ENCODE measurements at regions not wholly inside any gene's neighbourhood (a gene's known extent, or its start where the extent isn't known, plus 50 kb on each side); places are given as distances from the start of the nearest gene placed in this dataset.
A peak's percentile ranks its signal among the peaks of the same experiment; 100 is the strongest.

DNA sequence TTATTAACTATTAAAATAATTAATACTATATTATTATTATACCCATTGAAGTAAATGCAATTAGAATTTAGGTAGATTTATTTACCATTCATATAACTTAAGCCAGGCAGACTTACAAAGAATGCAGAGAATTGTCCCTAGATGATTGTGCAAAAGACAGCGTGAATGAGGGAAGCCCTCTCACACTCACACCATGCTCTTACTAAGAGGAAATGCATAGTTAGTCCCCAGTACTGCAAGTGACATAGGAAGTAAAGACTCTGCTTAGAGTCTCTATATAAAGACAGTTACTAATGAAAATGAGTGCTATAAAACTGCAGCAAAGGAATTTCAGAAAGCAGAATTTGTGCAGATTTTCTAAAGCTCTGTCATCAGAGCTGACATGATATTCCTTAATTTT is 270.4 kb downstream of the ZBBX start:
- Histone ChIP-seq H3K27ac (no peak overlapping the region), H3K27me3 (no peaks in the 10 kb centered on the region), H3K9ac (no peak overlapping the region), H3K4me2 (no peak overlapping the region), H3K9me3 (no peaks in the 10 kb centered on the region), H4K20me1 (no peaks in the 10 kb centered on the region), H3K4me1 (peaks cover 5% of the 10 kb centered on the region; the same call in 1 of the 2 replicates), H3K4me3 (no peak overlapping the region), H3K36me3 (no peaks in the 10 kb centered on the region)
- no peak for TF ChIP-seq Cebpa-rat (IDR thresholded peaks at IDR 0.05)

DNA sequence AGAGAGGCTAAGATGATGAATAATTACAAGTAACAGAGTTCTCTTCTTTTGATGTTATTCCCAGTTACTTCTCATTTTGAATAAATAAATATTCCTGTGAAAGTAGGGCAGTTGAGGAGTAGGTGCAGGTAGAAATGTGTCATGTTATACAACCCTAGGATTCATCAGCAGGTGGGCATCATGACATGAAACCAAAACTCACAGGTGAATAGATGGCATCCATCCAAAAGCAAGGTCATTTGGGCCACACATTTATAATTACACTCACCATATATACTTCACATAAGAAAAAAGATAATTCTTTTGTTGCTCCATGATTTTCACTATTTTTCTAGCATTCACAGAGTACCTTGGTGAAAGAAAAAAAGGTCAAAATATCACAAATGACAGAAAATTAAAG is 273.6 kb downstream of the ZBBX start:
- H3K36me3 ChIP-seq: no peaks in the 10 kb centered on the region
- no peaks in the 10 kb centered on the region for H3K9me3 ChIP-seq
- H4K20me1 ChIP-seq: no peaks in the 10 kb centered on the region
- TF ChIP-seq Cebpa-rat (IDR thresholded peaks at IDR 0.05): no peak
- no peak overlapping the region for H3K4me2 ChIP-seq
- no peaks in the 10 kb centered on the region for H3K27me3 ChIP-seq
- no peak overlapping the region for H3K27ac ChIP-seq
- no peak overlapping the region for H3K4me3 ChIP-seq
- H3K9ac ChIP-seq: no peak overlapping the region
- no peaks in the 10 kb centered on the region for H3K4me1 ChIP-seq

DNA sequence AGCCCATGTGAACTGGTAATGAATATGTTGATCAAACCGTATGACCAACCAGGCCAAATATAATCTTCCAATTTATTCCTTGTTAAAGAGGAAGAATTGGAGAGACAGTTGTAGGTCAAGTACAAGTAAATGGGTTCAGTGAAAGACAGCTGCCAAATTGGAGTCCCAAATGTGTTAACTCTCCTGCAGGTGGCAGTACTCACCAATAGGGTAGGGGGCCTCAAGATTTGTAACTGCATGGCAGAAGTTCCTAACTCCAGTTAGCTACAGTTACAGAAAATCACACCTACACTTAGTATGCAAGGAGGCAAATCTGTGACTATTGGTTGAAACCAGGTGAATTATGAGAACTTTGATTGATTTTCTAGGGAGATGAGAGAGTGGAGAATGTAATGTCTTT is 278.0 kb downstream of the ZBBX start:
- no peaks in the 10 kb centered on the region for H3K9me3 ChIP-seq
- H3K4me1 ChIP-seq: no peaks in the 10 kb centered on the region
- H3K4me2 ChIP-seq: no peak overlapping the region
- no peaks in the 10 kb centered on the region for H3K36me3 ChIP-seq
- H4K20me1 ChIP-seq: no peaks in the 10 kb centered on the region
- H3K4me3 ChIP-seq: no peak overlapping the region
- TF ChIP-seq Cebpa-rat (IDR thresholded peaks at IDR 0.05): no peak
- H3K27ac ChIP-seq: no peak overlapping the region
- no peaks in the 10 kb centered on the region for H3K27me3 ChIP-seq
- H3K9ac ChIP-seq: no peak overlapping the region

DNA sequence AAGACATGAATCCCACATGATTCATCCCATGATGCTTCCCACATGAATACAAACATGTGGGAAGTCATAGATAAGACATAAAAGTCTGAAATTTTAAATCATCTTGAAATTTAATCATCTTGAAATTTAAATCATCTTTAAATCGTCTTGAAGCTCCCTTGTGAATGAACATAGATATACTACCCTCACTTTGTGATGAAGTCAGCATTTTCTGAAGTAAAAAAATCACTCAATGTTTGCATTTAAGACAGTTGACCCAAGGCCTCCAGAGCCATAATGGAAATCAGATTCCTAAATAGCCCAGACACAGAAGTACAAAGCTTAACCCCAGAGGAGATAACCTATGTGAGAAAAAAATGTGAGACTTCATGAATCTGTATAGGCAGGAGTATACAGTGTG is 279.4 kb downstream of the ZBBX start:
- H3K9me3 ChIP-seq: no peaks in the 10 kb centered on the region
- no peak overlapping the region for H3K4me2 ChIP-seq
- H3K9ac ChIP-seq: no peak overlapping the region
- TF ChIP-seq Cebpa-rat (IDR thresholded peaks at IDR 0.05): no peak
- H4K20me1 ChIP-seq: no peaks in the 10 kb centered on the region
- no peaks in the 10 kb centered on the region for H3K4me1 ChIP-seq
- H3K4me3 ChIP-seq: no peak overlapping the region
- no peak overlapping the region for H3K27ac ChIP-seq
- H3K36me3 ChIP-seq: no peaks in the 10 kb centered on the region
- no peaks in the 10 kb centered on the region for H3K27me3 ChIP-seq

DNA sequence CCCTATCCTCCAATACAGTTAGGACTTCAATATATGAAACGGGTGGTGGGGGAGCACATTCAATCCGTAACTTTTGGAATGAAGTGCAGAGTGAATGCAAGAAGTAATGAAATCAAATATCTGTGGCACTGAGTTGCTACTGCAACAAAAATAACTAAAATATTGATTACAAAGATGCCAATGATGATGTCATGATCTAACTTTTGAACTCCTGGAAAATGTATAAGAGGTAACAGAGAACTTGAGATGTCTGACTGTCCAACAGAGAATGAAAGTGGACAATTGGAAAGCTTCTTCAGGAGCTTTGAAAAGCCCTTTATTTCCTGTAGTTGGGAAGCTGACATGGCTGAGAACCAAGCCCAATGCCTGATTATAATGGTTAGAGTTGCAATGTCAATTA is 279.9 kb downstream of the ZBBX start:
- H3K4me1 ChIP-seq: no peaks in the 10 kb centered on the region
- no peak overlapping the region for H3K9ac ChIP-seq
- no peak overlapping the region for H3K4me2 ChIP-seq
- TF ChIP-seq Cebpa-rat (IDR thresholded peaks at IDR 0.05): no peak
- no peak overlapping the region for H3K4me3 ChIP-seq
- H3K27ac ChIP-seq: no peak overlapping the region
- no peaks in the 10 kb centered on the region for H4K20me1 ChIP-seq
- H3K36me3 ChIP-seq: no peaks in the 10 kb centered on the region
- H3K9me3 ChIP-seq: no peaks in the 10 kb centered on the region
- H3K27me3 ChIP-seq: no peaks in the 10 kb centered on the region

DNA sequence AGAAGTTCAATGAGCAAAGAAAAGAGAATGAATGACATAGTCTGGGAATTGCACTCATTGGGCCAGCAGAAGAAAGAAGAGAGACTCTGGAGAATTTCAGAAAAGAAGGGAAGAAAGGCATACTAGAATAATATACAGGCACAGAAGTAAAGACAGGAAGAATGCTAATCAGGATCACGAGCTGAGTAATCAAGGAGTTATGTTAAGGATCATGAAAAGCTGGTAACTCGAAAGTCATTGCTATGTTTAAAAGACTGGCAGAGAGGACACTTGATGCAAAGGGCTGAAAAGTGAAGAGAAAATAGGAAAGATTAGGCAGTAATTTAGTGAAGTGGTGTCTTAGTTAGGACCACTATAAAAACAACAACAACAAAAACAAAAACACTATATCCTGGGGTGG is 284.1 kb downstream of the ZBBX start:
- no peaks in the 10 kb centered on the region for H3K27me3 ChIP-seq
- H3K4me2 ChIP-seq: no peak overlapping the region
- no peaks in the 10 kb centered on the region for H4K20me1 ChIP-seq

DNA sequence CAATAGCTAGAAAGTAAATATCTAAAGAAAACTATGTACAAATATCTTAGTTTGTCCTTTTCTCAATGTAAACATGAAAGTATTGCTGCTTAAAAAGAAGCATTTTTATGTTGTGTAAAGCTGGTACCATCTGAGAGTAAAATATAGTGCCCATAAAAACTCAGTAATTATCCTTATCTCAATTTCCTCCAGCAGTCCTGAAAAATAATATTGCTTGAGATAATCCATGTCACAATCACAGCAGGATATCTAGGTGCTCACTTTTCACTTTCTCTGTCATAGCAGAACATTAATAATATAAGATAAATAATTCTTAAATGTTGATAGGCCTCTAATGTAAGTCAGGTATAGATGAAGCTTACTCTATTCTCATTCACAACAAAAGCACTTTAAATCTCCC is 285.5 kb downstream of the ZBBX start:
- H3K4me2 ChIP-seq: no peak overlapping the region
- no peaks in the 10 kb centered on the region for H3K27me3 ChIP-seq
- no peaks in the 10 kb centered on the region for H3K4me1 ChIP-seq
- no peak overlapping the region for H3K9ac ChIP-seq
- no peak overlapping the region for H3K27ac ChIP-seq
- no peak for TF ChIP-seq Cebpa-rat (IDR thresholded peaks at IDR 0.05)
- H4K20me1 ChIP-seq: no peaks in the 10 kb centered on the region
- H3K4me3 ChIP-seq: no peak overlapping the region
- no peaks in the 10 kb centered on the region for H3K9me3 ChIP-seq
- H3K36me3 ChIP-seq: no peaks in the 10 kb centered on the region

More for the DNA sequence above, 284.1 kb downstream of the ZBBX start:
- H3K27ac ChIP-seq: no peak overlapping the region
- no peaks in the 10 kb centered on the region for H3K36me3 ChIP-seq
- H3K4me3 ChIP-seq: no peak overlapping the region
- no peaks in the 10 kb centered on the region for H3K4me1 ChIP-seq
- no peak overlapping the region for H3K9ac ChIP-seq
- no peaks in the 10 kb centered on the region for H3K9me3 ChIP-seq
- TF ChIP-seq Cebpa-rat (IDR thresholded peaks at IDR 0.05): no peak

DNA sequence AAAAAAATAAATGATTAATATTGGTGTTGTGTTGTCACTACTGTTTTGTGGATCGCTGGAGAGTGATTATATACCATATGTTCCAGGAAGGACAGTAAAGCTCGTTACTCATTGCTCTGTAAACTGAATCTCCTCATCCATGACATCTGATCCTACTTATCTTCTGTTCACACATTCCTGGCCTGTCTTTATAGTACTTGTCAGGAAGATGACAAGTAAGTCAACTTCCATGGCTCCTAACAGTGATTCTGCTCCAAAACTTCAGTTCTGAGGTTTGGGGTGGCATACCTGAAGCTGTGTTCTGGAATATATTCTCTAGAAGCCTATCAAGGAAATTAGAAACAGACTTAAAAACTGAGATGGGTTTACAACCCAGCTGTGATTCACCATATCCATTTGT is 288.9 kb downstream of the ZBBX start:
- Histone ChIP-seq H3K27me3 (no peaks in the 10 kb centered on the region), H3K4me1 (no peaks in the 10 kb centered on the region), H4K20me1 (no peaks in the 10 kb centered on the region), H3K27ac (no peak overlapping the region), H3K4me3 (no peak overlapping the region), H3K36me3 (no peaks in the 10 kb centered on the region), H3K9ac (no peak overlapping the region), H3K4me2 (no peak overlapping the region), H3K9me3 (no peaks in the 10 kb centered on the region)
- TF ChIP-seq Cebpa-rat (IDR thresholded peaks at IDR 0.05): no peak

DNA sequence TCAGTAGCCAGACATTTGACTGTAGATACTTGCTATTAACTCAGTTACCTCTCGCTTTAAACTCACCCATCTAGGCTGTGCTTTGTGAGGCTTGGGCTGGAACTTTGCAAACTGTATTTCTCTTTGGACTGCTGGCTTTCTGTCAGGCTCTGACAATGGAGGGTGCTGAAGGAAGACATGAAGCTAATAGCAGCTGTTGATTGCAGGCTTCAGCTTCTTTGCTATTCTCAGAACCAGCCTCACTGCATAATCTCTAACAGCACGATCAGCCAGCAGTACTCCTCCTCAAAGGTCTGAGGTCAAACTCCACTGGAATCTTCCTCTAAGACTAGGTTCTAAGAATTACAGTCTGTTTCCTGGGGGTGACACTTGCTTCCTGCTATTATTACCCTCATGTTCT is 295.6 kb downstream of the ZBBX start:
- Histone ChIP-seq H3K9me3 (no peaks in the 10 kb centered on the region), H3K27me3 (no peaks in the 10 kb centered on the region), H4K20me1 (no peaks in the 10 kb centered on the region), H3K36me3 (no peaks in the 10 kb centered on the region), H3K27ac (no peak overlapping the region), H3K4me3 (no peak overlapping the region), H3K9ac (no peak overlapping the region), H3K4me1 (no peaks in the 10 kb centered on the region), H3K4me2 (no peak overlapping the region)
- TF ChIP-seq Cebpa-rat (IDR thresholded peaks at IDR 0.05): no peak

DNA sequence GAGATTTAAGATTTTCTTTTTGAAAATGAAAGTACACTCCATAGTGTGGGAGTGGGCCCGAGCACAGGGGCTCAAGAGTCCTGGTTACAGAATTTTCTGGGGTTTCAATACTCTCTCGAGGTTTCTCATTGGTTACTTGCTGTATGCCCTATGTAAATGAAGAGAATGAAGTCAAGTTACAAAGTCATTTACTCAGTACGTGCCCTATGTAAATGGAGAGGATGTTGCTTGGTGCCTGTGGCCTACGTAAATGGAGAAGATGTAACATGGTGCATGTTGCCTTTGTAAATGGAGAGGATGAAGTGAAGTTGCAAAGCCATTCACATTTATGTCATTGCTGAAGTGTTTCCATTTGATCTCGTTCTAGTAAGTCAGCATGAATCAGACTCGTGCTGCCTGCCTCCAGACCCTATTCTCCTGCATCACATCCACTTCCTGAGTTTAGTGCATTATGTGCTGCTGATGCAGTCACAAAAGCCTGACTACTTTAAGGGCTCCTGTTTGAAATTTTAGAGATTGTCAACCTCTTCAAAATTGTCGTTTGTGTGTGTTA is 302.0 kb downstream of the ZBBX start:
- no peaks in the 10 kb centered on the region for H3K9me3 ChIP-seq
- H3K4me3 ChIP-seq: no peak overlapping the region
- H3K4me2 ChIP-seq: peak overlapping the region; percentile 36
- H3K27me3 ChIP-seq: no peaks in the 10 kb centered on the region
- no peaks in the 10 kb centered on the region for H4K20me1 ChIP-seq
- no peak for TF ChIP-seq Cebpa-rat (IDR thresholded peaks at IDR 0.05)
- no peak overlapping the region for H3K27ac ChIP-seq
- no peak overlapping the region for H3K9ac ChIP-seq
- H3K4me1 ChIP-seq: peaks cover 6% of the 10 kb centered on the region; the same call in 1 of the 2 replicates
- no peaks in the 10 kb centered on the region for H3K36me3 ChIP-seq

DNA sequence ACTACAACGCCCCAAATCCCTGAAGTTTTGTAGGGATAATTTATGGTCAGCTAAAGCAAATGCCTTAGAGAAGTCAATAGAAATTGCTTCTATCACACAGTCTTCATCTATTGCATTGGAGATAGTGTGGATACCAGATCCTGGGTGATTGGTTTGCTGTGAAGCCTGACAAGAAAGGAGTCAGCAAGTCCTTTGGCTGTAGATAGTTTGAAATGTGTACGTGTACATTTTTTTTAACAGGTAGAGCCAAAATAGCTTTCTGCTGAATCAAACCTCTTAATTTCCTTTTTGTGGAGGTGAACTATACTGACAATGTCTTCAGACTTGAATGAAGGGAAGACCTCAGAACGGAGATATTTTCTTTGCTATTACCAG is 312.3 kb downstream of the ZBBX start:
- no peak overlapping the region for H3K27ac ChIP-seq
- H3K27me3 ChIP-seq: no peaks in the 10 kb centered on the region
- H3K4me3 ChIP-seq: no peak overlapping the region
- no peak for TF ChIP-seq Cebpa-rat (IDR thresholded peaks at IDR 0.05)
- no peak overlapping the region for H3K4me2 ChIP-seq
- no peaks in the 10 kb centered on the region for H3K36me3 ChIP-seq
- no peaks in the 10 kb centered on the region for H4K20me1 ChIP-seq
- H3K9me3 ChIP-seq: no peaks in the 10 kb centered on the region
- H3K9ac ChIP-seq: no peak overlapping the region
- no peaks in the 10 kb centered on the region for H3K4me1 ChIP-seq

All from BLaER1 (cell line).